NT2/D1 (cell line): ENCODE measurements at regions not wholly inside any gene's neighbourhood (a gene's known extent, or its start where the extent isn't known, plus 50 kb on each side); places are given as distances from the start of the nearest gene placed in this dataset.

Experiments used
- YY1 ChIP-seq: IDR thresholded peaks from 2 replicates; pipeline ENCODE4 v1.6.1; 2011; ENCODE audit not compliant: insufficient read length, insufficient read depth
- ZNF274 ChIP-seq: IDR thresholded peaks from 2 replicates; pipeline ENCODE4 v1.6.1; 2011; ENCODE audit warnings: mild to moderate bottlenecking, low read depth, low read length

- TF ChIP-seq ZNF274 (no peak), YY1 (no peak)
These were observed 242.8 kb downstream of the CDK5RAP2 start for GRCh38 chr9:120337131-120337530.
